ENCODE measurements at regions not wholly inside any gene's neighbourhood (a gene's known extent, or its start where the extent isn't known, plus 50 kb on each side); places are given as distances from the start of the nearest gene placed in this dataset.

- no peak for DNase-seq
Observed at GRCh38 chr1:29502225-29502910, 266.0 kb downstream of the PTPRU start.

DNA sequence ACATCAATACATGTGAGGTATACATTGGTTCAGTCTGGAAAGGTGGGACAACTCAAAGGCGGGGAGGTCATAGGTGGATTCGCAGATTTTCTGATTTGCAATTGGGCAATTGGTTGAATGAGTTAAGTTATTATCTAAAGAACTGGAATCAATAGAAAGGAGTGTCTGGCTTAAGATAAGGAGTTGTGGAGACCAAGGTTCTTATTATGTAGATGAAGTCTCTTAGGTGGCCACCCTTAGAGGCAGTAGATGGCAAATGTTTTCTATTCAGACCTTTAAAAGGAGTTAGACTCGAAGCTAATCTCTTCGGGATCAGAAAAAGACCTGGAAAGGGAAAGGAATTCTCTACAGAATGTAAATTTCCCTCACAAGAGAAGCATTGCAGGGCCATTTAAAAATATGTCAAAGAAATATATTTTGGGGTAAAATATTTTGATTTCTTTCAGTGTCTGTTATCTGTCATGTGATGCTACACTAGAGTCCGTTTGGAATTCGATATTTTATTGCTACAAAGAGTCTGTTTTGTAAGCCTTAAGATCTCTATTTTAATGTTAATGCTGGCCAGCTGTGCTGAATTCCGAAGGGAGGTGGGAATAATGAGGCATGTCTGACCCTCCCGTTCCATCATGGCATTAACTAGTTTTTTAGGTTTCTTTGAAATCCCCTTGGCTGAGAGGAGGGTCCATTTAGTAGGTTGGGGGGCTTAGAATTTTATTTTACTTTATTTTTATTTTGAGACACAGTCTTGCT, 265.1 kb downstream of the PTPRU start:
- DNase-seq = no peak

DNA sequence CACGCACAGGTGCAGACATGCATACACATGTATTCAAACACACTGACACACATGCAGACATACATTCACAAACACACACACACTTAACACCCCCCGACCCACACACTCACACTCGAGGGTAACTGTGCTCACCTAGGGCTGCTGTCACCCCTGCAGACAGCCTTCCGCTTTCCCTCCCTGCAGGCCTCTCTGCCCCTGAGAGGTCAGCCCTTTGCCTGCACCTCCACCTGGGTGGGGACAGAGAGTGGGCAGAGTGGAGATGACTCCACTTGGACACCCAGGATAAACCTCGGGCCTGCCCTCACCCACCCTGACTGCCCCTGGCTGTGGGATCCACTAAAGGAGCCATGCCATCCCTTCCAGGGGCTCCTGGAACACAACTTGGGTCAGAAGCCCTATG, 264.3 kb downstream of the PTPRU start:
- DNase-seq = no peak

GRCh38 chr1:29500041-29500440, 263.7 kb downstream of the PTPRU start:
- DNase-seq = no peak

- no peak for DNase-seq
Observed at GRCh38 chr1:29499104-29499650, 262.9 kb downstream of the PTPRU start.

GRCh38 chr1:29498126-29499103, 262.1 kb downstream of the PTPRU start:
- no peak for DNase-seq

DNA sequence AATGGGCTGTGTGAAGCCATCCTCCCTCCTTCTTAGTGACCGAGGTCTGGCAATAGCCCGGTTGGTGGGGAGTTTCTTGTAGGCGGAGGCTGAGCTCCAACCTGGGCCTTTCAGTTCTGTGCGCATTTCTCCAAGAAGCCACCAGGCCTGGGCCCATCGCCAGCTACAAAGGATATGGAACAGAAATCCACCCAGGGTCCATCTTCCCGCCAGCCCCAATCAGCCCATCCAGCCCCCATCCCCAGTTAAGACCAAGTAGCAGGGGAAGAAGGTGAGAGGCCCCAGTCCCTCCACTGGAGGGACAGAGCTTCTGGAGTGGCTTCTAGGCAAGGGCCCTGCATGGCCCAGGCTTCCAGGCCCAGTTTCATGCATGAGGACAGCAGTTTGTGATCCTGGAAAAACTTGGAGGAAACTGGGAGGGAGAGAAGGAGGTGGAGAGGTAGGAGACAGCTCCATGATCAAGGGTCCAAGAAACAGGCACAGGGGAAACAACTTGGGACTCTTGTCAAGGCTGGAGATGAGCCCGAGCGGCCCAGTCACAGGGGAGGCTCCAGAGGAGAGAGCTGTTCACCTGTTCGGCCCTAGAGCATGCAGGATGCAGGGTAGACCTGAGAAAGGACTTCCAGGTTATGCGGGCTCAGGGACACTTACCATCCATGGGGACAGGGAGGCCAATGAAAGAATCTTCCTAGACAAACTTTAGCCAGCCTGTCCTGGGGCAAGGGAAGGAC, 261.2 kb downstream of the PTPRU start:
- DNase-seq = no peak

GRCh38 chr1:29496701-29497100, 260.4 kb downstream of the PTPRU start:
- no peak for DNase-seq

- DNase-seq = no peak
Observed at GRCh38 chr1:29490204-29490934, 254.0 kb downstream of the PTPRU start.

- DNase-seq = no peak
Observed at GRCh38 chr1:29489471-29489870, 253.1 kb downstream of the PTPRU start.

DNA sequence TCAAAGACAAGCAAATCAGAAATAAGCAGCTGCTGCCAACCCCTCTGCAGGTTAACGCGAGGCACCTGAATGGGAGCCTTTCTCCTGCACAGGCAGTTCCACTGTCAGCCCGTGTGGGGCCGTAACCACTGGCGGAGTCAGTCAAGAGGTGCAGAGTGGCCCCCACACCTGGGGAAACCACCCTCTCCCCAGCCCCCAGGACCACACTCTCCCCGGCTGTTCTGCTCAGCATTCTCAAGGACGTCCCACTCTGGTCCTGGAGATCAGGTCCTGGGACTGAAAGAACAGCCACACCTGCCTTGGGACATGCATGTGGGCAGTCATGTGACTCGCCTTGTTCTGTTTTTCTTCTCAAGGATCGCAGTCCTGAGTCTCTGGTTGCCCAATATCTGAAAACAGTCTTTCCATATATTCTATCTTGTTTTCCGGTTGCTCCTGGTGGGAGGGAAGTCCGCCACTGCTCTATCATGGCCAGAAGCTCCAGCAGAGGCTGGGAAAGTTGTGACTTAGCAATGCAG, 252.5 kb downstream of the PTPRU start:
- no peak for DNase-seq

DNA sequence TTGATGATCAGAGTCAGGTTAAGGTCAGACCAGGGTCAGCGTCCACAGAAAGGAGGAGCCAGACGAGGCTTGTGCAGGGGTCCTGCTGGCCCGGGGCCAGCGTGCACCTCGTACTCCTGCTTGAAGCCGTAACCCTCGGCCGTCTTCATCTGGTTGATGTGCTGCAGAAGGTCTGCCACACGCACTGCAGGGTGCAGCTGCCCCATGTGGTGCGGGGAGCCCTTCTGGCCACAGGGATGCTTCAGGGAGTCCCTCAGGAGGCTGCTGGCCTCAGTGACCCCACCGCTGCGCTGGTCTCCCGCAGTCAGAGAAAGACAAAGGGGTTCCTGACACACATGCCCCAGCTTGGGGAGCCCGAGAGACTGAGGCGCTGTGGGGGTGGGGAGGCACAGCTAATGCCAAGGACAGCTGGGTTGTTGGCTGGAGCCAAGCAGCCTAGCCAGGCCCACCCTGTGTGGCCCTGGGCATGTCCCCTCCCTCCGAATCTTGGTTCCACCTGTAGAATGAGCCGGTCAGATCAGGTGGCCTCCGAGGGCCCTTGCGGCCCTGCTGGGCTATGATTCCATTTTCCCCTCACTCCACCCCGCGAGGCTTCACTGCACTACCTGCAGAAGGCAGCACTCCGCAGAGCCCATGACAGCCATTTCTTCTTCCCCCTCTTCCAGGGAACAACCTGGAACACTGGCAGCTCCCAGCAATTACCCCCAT, 251.9 kb downstream of the PTPRU start:
- no peak for DNase-seq

DNA sequence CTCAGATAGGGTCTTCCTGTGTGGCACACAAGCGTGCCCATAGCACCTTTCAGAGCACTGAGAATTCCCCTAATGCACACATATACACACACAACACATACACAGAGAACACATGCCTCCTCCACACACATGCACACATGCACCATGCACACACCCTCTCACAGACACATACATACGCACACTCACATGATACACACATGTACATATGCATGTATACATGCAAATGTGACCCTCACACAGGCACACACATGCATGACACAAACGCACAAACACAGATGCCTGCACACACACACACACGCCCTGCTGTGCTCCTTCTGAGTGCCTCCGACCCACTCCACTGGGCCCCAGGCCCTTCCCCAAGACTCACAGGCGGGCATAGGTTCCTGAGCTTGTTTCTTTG, 251.0 kb downstream of the PTPRU start:
- DNase-seq = no peak

DNA sequence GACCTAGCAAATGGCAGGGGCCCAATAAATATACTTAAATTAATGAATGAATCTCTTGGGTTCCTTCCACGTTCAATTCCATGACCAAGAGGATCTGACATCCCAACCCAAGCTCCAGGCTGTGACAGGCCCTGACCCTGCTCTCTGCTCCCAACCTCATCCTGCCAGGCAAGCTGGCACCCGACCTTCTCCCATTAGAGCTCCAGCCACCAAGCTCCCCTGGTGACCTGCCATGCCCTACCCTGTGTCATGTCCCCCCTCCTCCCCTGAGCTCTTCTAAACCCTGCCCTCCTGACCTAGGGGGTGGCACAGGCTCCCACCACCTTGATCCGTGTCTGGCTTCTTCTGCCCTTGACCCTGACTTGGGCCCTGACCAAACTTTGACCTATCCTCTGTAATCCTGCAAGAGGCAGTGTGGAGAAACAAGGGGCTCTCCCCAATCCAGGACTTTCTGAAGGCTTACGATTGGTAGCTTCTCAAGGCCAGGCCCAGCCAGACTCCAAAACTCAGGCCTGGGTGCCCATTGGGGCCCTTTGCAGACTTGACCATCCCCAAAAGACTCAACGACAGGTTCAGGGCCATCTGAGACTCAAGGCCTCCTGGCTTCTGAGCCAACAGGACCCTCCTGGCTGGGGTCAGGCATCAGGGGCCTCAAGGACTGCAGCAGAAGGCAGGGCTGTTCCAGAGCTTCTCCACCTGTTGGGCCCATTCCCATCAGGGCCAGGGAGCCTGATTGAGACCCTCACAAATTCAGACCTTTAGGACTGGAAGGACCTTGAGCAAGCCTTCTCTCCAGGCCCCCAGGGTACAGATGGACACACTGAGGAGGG, 249.0 kb downstream of the PTPRU start:
- no peak for DNase-seq

DNA sequence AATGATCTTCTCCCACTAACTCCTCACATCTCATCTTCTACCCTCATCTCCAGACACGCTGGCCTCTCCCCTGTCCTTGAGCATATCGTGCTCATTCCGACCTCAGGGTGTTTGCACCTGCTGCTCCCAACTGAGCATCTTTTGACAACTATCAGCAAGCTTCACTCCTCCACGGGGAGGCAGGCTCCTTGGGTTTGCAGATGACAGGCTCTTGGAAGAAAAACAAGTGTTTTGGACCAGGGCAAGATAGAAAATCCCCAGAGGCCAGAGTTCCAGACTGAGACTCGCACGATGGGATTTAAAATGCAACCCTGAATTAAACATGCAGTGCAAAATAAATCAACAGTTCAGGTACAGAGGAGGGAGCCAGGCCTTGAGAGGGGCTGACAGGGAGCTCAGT, 246.7 kb downstream of the PTPRU start:
- no peak for DNase-seq

- no peak for DNase-seq
Observed at GRCh38 chr1:29482064-29482463, 245.7 kb downstream of the PTPRU start.

DNA sequence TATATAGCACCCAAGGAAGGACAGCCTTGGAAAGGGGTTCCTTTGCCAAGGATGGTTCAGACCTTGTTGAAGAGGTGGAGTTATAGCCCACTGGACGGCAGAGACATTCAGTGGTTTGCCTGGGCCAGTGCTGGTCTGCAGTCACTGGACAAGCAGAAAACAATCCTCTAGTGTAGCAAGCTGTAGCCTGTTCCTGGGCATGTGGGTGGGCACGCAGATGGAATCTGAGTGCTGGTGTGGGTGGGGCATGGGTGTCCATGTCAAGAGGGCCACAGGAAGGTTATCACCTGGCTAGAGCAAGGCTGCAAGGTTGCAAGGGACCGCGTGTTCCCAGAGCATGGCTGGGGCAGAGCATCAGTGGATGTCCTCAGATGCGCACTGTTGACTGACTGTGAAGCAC, 244.7 kb downstream of the PTPRU start:
- DNase-seq = no peak

DNA sequence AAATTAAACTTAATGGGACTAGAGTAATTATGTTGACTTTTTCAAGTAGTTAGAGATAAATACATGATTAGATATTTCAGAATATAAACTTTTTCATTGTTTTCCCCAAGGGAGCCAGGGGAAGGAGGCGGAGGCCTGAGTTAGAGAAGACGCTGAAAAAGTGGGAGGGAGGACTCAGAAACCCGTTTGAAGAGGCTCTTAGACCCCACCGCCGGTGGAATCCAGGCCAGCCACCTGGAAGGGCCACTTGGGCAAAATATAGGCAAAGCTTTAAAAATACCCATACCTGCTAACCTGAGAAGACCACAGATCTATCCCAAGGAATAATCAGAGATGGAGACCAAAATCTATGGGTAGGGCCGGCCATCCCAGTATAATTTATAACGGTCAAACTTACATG, 242.6 kb downstream of the PTPRU start:
- DNase-seq = no peak

DNA sequence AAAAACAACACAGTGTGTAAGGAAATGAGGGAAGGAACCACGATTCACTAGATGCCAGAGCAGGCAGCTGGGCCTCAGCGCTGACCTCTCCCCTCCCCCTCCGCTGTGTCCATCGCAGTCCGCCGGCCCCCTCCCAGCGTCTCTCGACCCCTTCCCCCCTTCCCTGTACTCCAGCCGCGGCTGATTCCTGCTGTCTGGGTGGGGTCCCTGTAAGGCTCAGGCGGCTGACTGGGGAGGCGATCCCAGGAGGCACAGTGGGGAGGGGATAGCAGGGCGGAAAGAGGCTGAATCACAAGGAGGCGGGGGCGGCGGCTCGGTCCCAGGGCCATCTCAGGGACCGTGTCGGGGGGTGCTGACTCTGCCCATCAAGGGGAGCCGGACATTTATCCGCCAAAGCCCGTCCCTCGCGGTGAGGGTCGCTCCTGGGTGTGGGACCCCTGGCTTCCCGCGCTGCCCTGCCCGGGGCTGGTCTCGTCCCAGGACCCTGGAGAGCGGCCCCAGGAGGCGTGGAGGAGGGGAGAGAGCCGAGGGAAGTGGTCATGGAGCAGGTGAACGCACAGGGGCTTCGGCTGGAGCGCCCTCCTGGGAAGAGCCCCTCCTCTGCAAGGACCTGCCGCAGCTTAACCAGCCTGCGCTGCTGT, 241.9 kb downstream of the PTPRU start:
- no peak for DNase-seq

Data from NCI-H187 (cell line).